Left lobe of liver (tissue), 2 donors: ENCODE measurements at regions not wholly inside any gene's neighbourhood (a gene's known extent, or its start where the extent isn't known, plus 50 kb on each side); places are given as distances from the start of the nearest gene placed in this dataset.

Source experiments
- ATAC-seq: fragments of 200-7000 bp; cut with Tn5 transposase; one replicate; pipeline ENCODE4 v1.9.1; 2020; ENCODE audit warnings: mild to moderate bottlenecking, moderate library complexity
- DNase-seq: peaks from one replicate; pipeline ENCODE4 v3.0.0-alpha.2; 2020; ENCODE audit warnings: low spot score
- donor health status: DM: no; HTN: no; CAD: no; lungs with moderate emphysema.
- donor health status: DM: no; HTN: yes; CAD: no.

DNA sequence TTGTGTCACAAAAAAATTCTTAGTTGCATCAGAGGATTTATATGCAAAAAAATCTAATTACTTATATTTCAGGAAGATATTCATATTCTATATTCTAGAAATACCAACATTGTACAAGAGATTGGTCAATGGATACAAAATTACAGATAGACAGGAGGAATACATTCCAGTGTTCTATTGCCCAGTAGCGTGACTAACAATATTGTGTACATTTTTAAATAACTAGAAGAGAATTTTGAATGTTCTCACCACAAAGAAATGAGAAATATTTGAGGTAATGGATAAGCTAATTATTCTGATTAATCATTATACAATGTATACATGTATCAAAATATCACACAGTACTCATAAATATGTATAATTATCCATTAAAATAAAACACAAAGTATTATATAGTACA is 253.3 kb downstream of the IPMK start:
- no peak for ATAC-seq

DNA sequence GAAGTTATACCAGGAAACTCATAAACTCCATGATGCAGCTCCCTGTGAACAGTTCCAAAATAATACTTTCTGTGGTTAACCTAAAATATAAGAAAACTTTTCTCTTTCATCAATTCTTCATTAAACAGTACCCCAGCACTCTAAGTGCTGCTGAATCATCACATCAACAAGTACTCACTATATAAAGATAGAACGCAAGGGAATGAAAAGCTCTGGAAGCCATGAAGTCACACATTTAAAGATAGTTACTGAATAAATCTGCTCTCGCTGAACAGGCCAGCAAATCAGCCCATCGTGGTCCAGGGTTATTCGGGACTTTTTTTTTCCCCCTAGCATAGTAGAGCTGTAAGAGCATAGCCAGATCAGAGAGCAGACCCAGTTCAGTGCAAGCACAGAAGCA is 254.3 kb downstream of the IPMK start:
- ATAC-seq = no peak
- no peak for DNase-seq

More for the DNA sequence above, 253.3 kb downstream of the IPMK start:
- DNase-seq = no peak

DNA sequence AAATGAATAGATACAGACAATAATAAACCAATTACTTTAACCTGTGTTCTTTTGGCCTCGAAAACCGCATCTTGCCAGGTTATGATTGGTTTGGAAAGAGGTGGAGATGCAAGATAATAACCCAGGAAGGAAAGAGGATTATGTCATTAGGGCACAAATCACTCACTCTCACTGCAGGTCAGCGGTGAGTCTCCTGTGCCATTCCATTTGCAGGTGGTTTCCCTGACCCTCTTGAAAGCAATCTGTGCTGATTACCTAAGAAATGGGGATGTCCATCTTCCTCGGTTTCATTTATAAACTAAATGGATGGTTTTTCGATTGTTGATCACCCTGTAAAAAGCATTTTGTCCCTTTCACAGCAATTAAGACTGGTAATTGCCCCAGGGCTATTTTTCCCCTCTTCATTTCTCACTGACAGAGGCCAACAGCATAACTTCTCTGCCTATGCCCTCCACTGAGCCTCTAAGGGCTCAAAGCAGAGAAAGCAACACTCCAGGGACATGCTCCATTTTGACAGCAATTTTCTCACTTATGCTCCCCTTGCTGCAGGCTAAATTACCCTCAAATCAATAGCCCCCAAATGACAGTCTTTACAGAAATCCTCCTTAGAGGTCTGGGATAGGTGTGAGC is 257.5 kb downstream of the IPMK start:
- no peak for ATAC-seq

DNA sequence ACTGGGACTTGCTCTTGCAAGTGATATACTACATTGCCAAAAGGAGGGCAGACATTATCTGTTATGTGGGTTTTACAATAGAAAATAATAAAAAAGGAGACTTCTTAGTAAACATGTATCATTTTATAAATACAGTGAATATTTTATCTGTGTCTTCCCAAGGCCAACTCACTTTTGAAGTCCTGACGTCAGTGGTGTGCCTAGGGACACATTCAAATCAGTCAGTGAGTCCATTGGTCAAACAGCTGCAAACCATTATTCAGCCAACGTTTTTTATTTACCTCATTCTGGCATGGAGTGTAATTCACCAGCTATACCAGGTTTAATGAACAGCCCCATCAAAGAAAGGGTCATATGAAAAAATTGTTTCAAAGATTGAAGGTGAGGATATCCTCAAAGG is 263.7 kb downstream of the IPMK start:
- DNase-seq (no peak), ATAC-seq (no peak)

More for the DNA sequence above, 257.5 kb downstream of the IPMK start:
- no peak for DNase-seq

DNA sequence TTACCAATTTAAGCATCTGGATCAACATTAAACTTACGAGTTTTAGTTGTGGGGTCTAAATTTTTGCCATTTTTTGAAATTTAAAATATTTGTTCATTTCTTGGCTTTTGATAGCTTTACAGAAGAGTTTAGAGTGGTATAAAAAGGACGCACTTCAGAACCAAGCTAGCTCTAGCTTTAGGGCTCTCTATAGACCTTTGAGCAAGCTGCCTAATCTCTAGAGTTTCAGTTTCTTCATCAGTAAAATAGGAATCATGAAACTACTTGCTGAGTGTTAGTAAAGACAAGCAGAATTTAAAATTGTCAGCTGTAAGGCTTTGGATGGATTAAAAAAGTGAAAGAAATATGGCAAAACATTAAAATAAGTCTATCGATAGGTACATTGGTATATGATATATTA is 266.5 kb downstream of the IPMK start:
- ATAC-seq = no peak
- DNase-seq = no peak

DNA sequence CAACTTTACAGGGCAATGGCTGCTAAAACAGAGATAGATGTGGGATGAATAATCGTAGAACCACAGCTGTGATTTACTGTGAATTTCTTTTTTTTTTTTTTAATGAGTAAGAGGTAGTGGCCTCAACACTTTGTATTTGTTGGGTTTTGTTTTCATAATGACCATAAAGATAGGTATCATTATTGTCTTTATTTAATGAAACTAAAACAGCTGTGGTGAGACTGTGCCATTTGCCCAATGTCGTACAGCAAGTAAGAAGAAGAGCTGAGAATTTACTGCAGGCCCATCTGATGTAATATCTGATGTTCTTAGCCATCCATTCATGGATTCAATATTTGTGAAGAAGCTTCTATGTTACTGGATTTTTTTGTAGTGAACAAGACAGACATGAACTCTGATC is 271.2 kb downstream of the IPMK start:
- ATAC-seq = no peak
- DNase-seq = no peak

DNA sequence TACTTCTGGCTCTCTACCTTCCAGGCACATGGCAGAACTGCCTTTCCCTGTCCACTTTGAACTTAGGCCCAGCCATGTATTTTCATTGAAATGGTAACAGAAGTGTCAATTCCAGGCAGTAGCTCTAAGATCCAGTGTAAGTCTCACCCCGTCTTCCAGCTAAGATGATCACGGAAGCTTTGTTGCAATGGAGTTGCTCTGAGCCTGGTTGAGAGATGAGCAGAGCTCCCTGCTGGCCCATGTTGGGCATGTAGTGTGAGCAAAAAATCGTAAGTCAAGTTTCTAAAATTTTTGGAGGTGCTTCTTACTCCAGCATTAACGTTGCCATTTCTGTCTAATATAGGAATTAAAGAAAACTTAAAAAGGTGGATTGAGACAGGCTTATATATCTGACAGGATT is 274.4 kb downstream of the IPMK start:
- ATAC-seq (no peak), DNase-seq (no peak)

DNA sequence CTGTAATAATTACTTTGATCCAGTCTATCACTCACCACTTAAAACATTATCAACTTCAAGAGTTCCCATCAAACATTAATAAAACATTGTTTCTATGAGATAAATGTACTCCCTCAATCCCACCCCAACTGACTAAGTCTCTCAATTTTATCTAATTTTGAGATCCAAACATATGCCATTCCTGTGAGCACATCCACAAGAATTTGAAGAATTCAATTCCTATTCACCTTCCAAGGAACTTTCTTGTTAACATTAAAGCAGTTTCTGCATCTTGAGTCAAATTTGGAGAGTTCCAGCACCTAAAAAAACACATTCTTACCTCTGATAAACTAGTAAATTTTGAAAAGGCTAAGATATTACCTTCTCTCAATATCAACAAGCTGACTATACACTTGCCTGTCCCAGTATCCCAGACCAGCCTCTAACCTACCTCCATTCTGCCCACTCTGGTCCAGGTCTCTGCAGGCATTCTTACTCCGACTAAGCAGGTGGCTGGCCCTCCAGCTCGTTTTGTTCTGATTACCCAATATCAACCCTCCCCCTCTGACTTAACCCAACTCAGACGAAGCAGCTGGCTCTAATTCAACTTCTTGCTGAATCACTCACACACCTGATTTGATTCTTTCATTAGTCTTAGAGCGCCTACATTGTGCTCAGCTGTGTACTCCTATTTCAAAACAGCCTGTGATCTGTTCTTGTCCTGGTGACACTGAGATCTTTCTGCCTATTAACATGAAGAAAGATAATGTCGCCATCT is 275.2 kb downstream of the IPMK start:
- no peak for DNase-seq
- peak; percentile 87 for ATAC-seq

DNA sequence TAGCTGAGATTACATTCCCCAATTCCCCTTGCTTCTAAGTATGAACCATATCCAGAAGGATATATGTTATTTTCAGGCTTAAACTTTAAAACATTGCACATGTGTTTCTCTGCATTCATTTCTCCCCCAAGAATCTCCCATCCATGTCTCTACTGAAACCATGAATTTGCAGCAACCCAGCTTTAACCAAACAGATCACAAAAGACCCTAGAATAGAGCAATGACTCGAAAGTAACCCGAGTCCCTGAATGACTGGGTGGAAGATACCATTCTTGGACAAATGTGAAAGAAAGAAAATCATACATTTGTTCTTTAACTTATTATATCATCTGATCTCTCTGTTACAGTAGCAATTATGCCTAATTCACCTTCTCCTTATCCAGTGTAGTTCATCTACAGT is 278.7 kb downstream of the IPMK start:
- ATAC-seq (no peak), DNase-seq (no peak)

DNA sequence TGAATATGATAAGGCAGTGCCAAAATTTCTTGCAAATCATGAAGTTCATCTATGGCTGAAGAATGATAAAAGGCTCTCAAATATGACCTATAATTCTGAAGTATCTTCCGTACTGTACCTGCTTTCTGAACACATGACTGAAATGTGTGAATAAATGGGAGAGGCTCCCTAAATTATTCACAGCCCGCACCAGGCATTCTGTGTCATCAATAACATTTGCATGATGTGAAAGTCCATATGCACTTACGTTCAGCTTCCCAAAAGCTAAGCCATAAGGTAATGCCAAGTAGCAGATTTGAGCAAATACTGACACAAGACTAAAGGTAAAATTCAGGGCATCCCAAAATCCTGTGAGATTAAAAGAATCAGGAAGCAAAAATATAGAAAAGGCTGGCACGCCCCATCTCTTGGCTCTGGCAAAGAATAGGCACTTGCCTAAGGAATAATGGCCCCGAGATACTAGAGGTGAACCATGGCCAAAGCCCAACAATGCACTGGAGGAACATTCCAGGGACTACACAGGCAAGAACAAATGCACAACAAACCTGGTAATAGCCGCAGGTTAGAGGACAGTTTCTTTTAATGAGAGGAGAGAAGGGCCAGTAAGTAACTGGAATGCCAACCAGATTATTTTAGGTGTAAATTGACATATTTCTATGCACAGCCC is 280.5 kb downstream of the IPMK start:
- DNase-seq (no peak), ATAC-seq (no peak)

DNA sequence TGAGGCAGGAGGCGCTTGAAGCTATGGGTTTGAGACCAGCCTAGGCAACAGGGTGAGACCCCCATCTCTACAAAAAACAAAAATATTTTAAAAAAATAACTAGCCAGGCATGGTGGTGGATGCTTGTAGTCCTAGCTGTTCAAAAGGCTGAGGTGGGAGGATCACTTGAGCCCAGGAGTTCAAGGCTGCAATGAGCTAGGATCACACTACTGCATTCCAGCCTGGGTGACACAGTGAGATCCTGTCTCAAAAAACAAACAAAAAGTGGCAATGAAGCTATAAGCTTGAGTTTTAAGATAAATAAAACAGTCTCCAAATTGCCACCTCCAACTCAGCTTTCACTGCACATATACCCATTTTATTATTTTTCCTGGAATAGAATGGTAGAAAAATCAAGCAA is 281.3 kb downstream of the IPMK start:
- no peak for DNase-seq
- no peak for ATAC-seq

DNA sequence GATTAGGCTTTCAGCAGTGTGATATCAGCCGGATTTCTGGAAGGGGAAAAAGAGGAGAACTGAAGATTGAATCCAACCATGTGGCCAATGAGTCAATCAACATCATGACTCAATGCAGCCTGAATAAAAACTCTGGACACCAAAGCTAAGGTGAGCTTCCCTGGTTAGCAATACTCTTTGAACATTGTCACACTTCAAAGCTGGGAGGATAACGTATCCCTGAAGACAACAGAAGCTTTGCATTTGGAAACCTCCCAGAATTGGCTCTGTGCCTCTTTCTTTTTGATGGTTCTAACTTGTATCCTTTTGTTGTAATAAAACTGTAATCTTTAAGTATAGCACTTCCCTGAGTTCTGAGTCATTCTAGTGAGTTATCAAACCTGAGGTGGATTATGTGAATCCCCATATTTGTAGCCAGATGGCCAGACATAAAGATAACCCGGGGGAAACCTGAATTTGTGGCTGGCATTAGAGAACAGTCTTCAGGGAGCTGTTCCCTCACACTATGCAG is 284.4 kb downstream of the IPMK start:
- DNase-seq = no peak
- no peak for ATAC-seq

DNA sequence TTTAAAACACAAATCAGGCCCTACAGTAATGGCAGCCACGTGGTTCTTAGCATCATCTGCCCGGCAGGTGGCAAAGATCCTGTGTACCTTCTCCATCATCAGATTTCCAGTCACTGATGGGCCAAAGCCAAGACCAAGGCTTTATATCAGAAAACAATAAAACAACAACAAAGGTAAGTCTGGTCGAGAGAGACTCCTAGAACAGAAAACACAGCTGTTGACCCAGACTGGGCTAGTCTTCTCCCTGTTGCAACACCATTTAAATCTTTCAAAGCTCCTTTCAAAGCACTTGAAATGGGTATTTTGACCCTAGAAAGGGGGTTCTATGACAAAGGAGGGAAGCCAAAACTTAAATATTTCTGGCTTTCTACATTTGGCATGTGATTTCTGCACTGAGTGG is 285.6 kb downstream of the IPMK start:
- ATAC-seq (no peak), DNase-seq (no peak)

DNA sequence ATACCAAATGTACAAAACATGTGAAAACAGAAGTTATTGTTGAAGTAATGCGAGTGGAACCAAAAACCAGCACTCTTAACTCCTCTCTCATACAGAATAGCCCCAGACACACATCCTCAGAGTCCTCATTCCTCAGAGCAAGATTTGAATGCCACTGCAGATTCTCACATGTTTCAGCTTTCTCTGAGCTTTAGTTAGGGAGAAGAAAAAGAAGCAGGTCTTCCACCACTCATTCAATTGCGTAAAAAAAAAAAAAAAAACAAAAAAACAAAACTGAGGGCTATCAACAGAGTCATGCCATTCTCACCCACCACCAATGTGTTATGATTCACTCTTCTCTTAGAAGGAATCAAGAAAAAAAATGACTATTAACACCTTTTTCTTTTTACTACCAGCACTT is 287.7 kb downstream of the IPMK start:
- DNase-seq = no peak
- ATAC-seq = no peak

DNA sequence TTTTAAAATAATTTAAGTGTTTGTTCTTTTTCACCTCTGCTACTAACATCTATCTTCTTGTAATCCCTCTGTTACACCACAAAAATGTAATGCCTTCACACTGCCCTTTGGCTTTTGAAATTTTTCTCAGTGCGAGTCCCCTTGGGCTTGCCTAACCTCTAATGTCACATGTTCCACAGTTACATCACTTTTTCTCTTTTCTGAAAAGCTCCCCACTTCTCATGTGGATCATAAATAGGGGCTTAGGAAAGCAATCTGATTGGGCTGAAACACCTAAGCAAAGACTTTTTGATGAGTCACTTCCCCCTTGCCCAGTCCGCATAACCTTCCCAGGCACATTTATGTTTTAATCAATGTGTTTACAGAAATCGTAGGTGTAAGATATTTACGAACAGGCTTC is 288.2 kb downstream of the IPMK start:
- ATAC-seq (peak; percentile 46), DNase-seq (no peak)

DNA sequence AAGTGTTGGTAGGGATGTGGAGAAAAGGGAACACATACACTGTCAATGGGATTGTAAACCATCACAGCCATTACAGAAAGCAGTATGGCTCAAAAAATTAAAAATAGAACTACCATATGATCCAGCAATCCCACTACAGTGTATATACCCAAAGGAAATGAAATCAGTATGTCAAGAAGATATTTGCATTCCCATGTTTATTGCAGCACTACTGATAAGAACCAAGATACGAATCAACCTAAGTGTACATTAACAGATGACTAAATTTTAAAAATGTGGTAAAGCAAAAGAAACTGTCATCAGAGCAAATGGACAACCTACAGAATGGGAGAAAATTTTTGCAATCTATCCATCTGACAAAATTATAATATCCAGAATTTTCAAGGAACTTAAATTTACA is 290.4 kb downstream of the IPMK start:
- DNase-seq = no peak
- no peak for ATAC-seq

DNA sequence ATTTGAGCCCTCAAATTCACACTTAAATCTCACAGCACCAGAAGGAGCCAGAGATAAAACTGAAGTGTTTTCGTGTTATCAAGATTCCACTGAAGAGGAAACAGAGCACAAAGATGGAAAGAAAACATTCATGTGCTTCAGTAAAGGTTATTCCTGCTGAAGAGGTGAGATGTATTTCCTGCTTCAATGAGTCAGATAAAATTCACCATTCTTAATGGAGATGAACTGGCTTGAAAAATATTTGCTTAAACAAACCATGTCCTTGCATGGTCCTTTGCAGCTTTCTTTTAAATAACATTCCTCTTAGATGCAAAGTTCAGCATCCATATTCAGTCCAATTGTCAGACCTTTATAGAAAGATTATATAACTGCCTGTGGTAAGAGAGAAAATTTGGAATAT is 294.2 kb downstream of the IPMK start:
- DNase-seq (no peak), ATAC-seq (no peak)

DNA sequence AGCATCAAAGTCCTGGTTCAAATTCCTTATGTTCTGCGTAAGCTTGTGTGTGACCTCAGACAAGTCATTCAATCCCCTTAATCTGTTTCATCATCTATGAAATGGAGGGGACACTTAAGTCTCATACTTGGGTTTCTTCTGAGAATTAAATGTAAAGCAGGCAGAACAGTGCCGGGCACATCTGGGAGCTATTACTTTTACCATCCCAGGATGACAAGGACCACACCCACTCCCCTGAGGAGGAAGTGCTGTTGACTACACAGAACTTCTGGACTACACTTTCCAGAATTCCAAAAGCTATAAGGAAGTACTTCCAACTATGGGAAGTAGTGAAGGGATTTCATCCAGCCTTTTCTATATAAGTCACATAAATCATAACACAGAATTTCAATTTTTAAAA is 294.9 kb downstream of the IPMK start:
- ATAC-seq (no peak), DNase-seq (no peak)

DNA sequence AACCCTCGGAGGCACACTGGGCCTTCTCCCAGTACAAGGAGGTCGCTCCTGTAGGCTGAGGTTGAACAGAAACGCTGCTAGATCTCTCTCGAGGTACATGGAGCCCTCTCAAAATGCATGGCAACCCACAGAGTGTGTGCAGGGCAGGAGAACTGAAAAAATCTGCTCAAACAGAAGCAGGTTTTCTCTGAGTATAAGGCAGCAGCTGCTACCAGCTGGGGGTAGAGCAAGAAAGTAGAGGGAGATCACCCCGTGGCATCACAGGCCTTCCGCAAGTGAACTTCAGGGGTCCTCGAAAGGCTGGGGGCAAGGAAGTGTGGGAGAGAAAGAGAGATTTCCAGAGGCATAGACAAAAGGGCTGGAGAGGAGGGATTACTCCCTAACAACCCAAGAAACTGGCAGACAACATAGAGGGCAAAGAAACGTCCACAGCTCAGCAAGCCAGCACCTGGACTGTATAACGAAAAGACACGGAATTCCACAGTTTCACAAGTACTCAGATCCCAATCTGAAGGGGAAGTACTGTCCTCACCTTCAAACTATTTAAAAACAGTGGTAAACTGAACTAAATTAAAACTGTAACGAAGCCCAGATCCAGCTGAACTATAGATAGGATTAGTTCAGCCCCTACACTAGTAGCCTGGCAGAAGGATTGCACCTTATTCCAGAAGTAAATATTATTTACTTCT is 299.2 kb downstream of the IPMK start:
- DNase-seq = no peak
- ATAC-seq = peak; percentile 55

DNA sequence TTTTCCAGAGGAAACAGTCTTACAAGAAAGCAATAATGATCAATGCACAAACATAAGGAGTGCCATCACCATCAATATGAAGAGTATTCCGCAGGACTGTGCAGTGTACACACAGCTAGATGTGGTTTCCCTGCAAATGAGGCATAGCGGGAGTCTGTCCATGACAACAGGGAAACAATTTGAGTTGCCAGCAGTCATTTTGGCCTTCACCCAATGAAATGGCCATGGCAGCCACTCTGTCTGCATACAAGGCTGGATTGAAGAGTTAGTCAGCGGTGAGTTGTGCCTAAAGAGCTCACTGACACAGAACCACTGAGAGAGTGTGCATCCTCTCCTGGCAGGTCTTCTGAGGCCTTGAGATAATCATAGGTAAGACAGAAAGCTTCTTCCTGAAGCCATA is 303.3 kb downstream of the IPMK start:
- DNase-seq (no peak), ATAC-seq (no peak)

DNA sequence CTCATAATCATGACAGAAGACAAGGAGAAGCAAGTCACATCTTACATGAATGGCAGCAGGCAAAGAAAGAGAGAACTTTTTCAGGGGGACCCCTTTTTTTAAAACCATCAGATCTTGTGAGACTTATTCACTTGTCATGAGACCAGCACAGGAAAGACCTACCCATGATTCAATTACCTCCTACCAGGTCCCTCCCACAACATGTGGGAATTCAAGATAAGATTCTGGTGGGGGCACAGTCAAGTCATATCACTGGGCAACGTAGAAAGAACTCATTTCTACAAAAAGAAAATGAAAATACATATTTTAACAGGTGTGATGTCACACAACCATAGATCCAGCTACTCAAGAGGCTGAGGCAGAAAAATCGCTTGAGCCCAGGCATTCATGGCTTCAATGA is 304.1 kb downstream of the IPMK start:
- ATAC-seq (no peak), DNase-seq (no peak)

DNA sequence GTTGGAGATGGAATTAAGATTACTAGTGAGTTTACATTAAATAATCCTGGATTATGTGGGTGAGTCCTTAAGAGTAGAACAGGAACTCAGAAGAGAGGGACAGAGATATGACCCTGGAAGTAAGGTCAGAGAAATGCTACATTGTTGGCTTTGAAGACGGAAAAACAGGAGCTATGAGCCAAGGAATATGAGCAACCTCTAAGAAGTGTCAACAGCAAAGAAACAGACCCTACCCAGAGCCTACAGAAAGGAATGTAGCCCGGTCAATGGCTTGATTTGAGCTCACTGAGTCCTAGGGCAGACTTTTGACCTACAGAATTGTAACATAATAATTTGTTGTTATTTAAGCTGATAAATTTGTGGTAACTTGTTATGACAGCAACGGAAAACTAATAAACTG is 304.9 kb downstream of the IPMK start:
- no peak for ATAC-seq
- DNase-seq = no peak
